Ovary (tissue), 3 donors: ENCODE measurements at regions not wholly inside any gene's neighbourhood (a gene's known extent, or its start where the extent isn't known, plus 50 kb on each side); places are given as distances from the start of the nearest gene placed in this dataset.

ENCODE experiments used
- CTCF ChIP-seq, 3 donors: fragments of 450-650 bp in 2 of 3; fragments of 200-600 bp in 1 of 3; IDR thresholded peaks; one replicate each; pipeline versions ENCODE4 v1.5.1 to v1.8.0; 2016 to 2022; ENCODE audit warnings: antibody characterized with exemption in 3 of 3, mild to moderate bottlenecking in 1 of 3
- POLR2A ChIP-seq: fragments of 450-650 bp; IDR thresholded peaks from one replicate; pipeline ENCODE4 v1.6.1; 2017; ENCODE audit warnings: antibody characterized with exemption, mild to moderate bottlenecking, moderate library complexity
- donor health status: DM: no; HTN: no; CAD: no.

- no peak for TF ChIP-seq CTCF (IDR thresholded peaks at IDR 0.05)
- no peak for TF ChIP-seq POLR2A
Observed at GRCh38 chr11:43245466-43245865, 66.3 kb upstream of the API5 start.
